ENCODE measurements at regions not wholly inside any gene's neighbourhood (a gene's known extent, or its start where the extent isn't known, plus 50 kb on each side); places are given as distances from the start of the nearest gene placed in this dataset.

- 76% methylated on average over 5 of the region's 5 CpGs for WGBS (ENCODE audit: missing lambda C conversion rate)
- no peak for FAIRE-seq
- no peak overlapping the region for H3K4me3 ChIP-seq
- DNase-seq (ENCODE audit: low read depth in 1 of 2, low spot score in 1 of 2), result no peak
- ChIA-PET CTCF (no interaction called here), POLR2A (no interaction called here)
- no peak for TF ChIP-seq MAFK (IDR thresholded peaks at IDR 0.05; ENCODE audit: partially characterized antibody)
- TF ChIP-seq NR3C1 (IDR thresholded peaks at IDR 0.05), result no peak
- TF ChIP-seq, protein P1, sequence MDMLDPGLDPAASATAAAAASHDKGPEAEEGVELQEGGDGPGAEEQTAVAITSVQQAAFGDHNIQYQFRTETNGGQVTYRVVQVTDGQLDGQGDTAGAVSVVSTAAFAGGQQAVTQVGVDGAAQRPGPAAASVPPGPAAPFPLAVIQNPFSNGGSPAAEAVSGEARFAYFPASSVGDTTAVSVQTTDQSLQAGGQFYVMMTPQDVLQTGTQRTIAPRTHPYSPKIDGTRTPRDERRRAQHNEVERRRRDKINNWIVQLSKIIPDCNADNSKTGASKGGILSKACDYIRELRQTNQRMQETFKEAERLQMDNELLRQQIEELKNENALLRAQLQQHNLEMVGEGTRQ (IDR thresholded peaks at IDR 0.05), result no peak
- TF ChIP-seq SREBF2 (IDR thresholded peaks at IDR 0.05), result no peak
- TF ChIP-seq HDAC2 (IDR thresholded peaks at IDR 0.05), result no peak
- TF ChIP-seq, protein P2, sequence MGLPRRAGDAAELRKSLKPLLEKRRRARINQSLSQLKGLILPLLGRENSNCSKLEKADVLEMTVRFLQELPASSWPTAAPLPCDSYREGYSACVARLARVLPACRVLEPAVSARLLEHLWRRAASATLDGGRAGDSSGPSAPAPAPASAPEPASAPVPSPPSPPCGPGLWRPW (IDR thresholded peaks at IDR 0.05), result no peak
- no peak for TF ChIP-seq KDM1A (IDR thresholded peaks at IDR 0.05; ENCODE audit: low read depth)
- TF ChIP-seq, protein P3, sequence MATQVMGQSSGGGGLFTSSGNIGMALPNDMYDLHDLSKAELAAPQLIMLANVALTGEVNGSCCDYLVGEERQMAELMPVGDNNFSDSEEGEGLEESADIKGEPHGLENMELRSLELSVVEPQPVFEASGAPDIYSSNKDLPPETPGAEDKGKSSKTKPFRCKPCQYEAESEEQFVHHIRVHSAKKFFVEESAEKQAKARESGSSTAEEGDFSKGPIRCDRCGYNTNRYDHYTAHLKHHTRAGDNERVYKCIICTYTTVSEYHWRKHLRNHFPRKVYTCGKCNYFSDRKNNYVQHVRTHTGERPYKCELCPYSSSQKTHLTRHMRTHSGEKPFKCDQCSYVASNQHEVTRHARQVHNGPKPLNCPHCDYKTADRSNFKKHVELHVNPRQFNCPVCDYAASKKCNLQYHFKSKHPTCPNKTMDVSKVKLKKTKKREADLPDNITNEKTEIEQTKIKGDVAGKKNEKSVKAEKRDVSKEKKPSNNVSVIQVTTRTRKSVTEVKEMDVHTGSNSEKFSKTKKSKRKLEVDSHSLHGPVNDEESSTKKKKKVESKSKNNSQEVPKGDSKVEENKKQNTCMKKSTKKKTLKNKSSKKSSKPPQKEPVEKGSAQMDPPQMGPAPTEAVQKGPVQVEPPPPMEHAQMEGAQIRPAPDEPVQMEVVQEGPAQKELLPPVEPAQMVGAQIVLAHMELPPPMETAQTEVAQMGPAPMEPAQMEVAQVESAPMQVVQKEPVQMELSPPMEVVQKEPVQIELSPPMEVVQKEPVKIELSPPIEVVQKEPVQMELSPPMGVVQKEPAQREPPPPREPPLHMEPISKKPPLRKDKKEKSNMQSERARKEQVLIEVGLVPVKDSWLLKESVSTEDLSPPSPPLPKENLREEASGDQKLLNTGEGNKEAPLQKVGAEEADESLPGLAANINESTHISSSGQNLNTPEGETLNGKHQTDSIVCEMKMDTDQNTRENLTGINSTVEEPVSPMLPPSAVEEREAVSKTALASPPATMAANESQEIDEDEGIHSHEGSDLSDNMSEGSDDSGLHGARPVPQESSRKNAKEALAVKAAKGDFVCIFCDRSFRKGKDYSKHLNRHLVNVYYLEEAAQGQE (IDR thresholded peaks at IDR 0.05), result no peak
- no peak for TF ChIP-seq JUNB (IDR thresholded peaks at IDR 0.05)
- no peak for TF ChIP-seq CHD2 (IDR thresholded peaks at IDR 0.05; ENCODE audit: low read length, partially characterized antibody)
- TF ChIP-seq EHF (CRISPR knock-in tag; IDR thresholded peaks at IDR 0.05), result no peak
- no peaks in the 10 kb centered on the region; the same call in 2 of the 3 replicates for H3K9me3 ChIP-seq
- no peak overlapping the region for H3K27ac ChIP-seq
- no peaks in the 10 kb centered on the region for H3K4me1 ChIP-seq
- no peak for ATAC-seq
- no peak overlapping the region for H3K4me2 ChIP-seq
Measured at GRCh38 chr6:121730616-121731015, 295.2 kb downstream of the GJA1 start.

DNA sequence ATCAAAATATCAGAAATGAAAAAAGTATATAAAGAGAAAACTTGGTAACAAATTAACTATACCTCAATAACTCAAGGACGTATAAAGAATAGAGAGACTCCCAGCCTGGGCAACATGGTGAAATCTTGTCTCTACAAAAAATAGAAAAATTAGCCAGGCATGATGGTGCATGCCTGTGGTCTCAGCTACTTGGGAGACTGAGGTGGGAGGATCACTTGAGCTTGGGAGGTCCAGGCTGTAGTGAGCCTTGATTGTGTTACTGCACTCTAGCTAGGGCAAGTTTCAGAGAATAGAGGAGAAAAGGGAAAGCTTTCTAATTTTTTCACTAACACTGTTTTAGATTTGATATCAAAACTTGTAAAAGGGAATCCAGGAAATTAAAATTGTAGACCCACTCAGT, 295.9 kb downstream of the GJA1 start:
- TF ChIP-seq, protein P4, sequence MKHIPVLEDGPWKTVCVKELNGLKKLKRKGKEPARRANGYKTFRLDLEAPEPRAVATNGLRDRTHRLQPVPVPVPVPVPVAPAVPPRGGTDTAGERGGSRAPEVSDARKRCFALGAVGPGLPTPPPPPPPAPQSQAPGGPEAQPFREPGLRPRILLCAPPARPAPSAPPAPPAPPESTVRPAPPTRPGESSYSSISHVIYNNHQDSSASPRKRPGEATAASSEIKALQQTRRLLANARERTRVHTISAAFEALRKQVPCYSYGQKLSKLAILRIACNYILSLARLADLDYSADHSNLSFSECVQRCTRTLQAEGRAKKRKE (CRISPR knock-in tag; IDR thresholded peaks at IDR 0.05; ENCODE audit: low read depth), result no peak
- 84% methylated on average over 1 of the region's 1 CpG for WGBS (ENCODE audit: missing lambda C conversion rate)
- Histone ChIP-seq H3K9me3 (no peaks in the 10 kb centered on the region; the same call in 2 of the 3 replicates), H3K4me1 (no peaks in the 10 kb centered on the region), H3K27ac (no peak overlapping the region), H3K4me3 (no peak overlapping the region), H3K4me2 (no peak overlapping the region)
- FAIRE-seq, result no peak
- no peak for DNase-seq (ENCODE audit: low read depth in 1 of 2, low spot score in 1 of 2)
- POLR2A ChIA-PET, result no interaction called here
- CTCF ChIA-PET, result no interaction called here
- ATAC-seq, result no peak

DNA sequence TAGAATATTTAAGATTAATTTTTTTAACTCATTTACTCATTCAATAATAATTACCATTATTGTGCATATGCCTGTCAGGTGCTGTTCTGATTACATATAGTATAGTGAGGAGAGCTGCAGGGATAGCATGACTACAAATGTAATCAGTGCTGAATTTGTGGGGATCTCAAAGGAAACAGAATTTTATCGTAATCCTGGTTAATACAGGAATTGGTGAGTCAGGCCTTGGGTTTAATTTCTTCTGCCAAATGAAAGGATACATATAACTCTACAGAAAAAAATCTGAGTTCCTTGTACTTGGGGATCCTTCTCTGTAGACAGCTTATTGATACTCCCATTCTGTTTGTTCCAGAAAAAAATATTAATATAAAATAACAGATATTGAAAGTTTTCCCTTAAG, 297.2 kb downstream of the GJA1 start:
- H3K4me1 ChIP-seq, result no peaks in the 10 kb centered on the region
- ChIA-PET CTCF (interaction anchor here (0.7 kb wide), 1 partner anchor 9 kb away, joined by 3 read pairs; no protein-coding TSS in a partner anchor), POLR2A (no interaction called here)
- WGBS (ENCODE audit: missing lambda C conversion rate), result 82% methylated on average over 1 of the region's 1 CpG
- H3K4me3 ChIP-seq, result no peak overlapping the region
- FAIRE-seq (no peak), DNase-seq (ENCODE audit: low read depth in 1 of 2, low spot score in 1 of 2) (no peak), ATAC-seq (no peak)
- H3K4me2 ChIP-seq, result no peak overlapping the region
- H3K9me3 ChIP-seq, result no peaks in the 10 kb centered on the region; the same call in 2 of the 3 replicates
- H3K27ac ChIP-seq, result no peak overlapping the region
- TF ChIP-seq EP300 (IDR thresholded peaks at IDR 0.05) (no peak), RARB (CRISPR knock-in tag; IDR thresholded peaks at IDR 0.05) (no peak), BHLHE40 (IDR thresholded peaks at IDR 0.05; ENCODE audit: low read depth, low read length) (no peak), CBX8 (IDR thresholded peaks at IDR 0.05) (no peak), RFX5 (IDR thresholded peaks at IDR 0.05) (no peak), RNF2 (IDR thresholded peaks at IDR 0.05; ENCODE audit: borderline replicate concordance, low read depth) (no peak), EHF (CRISPR knock-in tag; IDR thresholded peaks at IDR 0.05) (no peak), PHF8 (IDR thresholded peaks at IDR 0.05; ENCODE audit: borderline replicate concordance, low read depth) (no peak), EHMT2 (IDR thresholded peaks at IDR 0.05; ENCODE audit: low read depth) (no peak)

All from A549 (cell line).